Ishikawa (cell line): ENCODE measurements at regions not wholly inside any gene's neighbourhood (a gene's known extent, or its start where the extent isn't known, plus 50 kb on each side); places are given as distances from the start of the nearest gene placed in this dataset.

Source experiments
- CEBPB ChIP-seq: IDR thresholded peaks from 2 replicates; pipeline ENCODE4 v1.6.1; 2012
- CREB1 ChIP-seq: IDR thresholded peaks from 2 replicates; pipeline ENCODE4 v1.6.1; 2012; ENCODE audit warnings: low read depth
- EGR1 ChIP-seq: IDR thresholded peaks from 2 replicates; pipeline ENCODE4 v1.6.1; 2012
- EP300 ChIP-seq: IDR thresholded peaks from 2 replicates; pipeline ENCODE4 v1.6.1; 2012; ENCODE audit warnings: borderline replicate concordance
- FOXM1 ChIP-seq: IDR thresholded peaks from 2 replicates; pipeline ENCODE4 v1.6.1; 2012; ENCODE audit warnings: low read depth, borderline replicate concordance
- MAX ChIP-seq: IDR thresholded peaks from 2 replicates; pipeline ENCODE4 v1.6.1; 2012
- NFIC ChIP-seq: IDR thresholded peaks from 2 replicates; pipeline ENCODE4 v1.6.1; 2012
- RAD21 ChIP-seq: IDR thresholded peaks from 2 replicates; pipeline ENCODE4 v1.6.1; 2012; ENCODE audit warnings: low read depth
- REST ChIP-seq: IDR thresholded peaks from 2 replicates; pipeline ENCODE4 v1.6.1; 2012; ENCODE audit warnings: low read depth, mild to moderate bottlenecking
- TAF1 ChIP-seq: IDR thresholded peaks from 2 replicates; pipeline ENCODE4 v1.6.1; 2012; ENCODE audit warnings: low read depth, mild to moderate bottlenecking
- TCF12 ChIP-seq: IDR thresholded peaks from 2 replicates; pipeline ENCODE4 v1.6.1; 2012; ENCODE audit warnings: low read depth
- TEAD4 ChIP-seq: IDR thresholded peaks from 2 replicates; pipeline ENCODE4 v1.6.1; 2012
- YY1 ChIP-seq: IDR thresholded peaks from 2 replicates; pipeline ENCODE4 v1.6.1; 2012; ENCODE audit warnings: low read depth
- ZBTB7A ChIP-seq: IDR thresholded peaks from 2 replicates; pipeline ENCODE4 v1.6.1; 2012; ENCODE audit warnings: low read depth

- TF ChIP-seq YY1 = no peak
- TF ChIP-seq RAD21 = no peak
- no peak for TF ChIP-seq CEBPB
- no peak for TF ChIP-seq MAX
- TF ChIP-seq TAF1 = no peak
- no peak for TF ChIP-seq TCF12
- no peak for TF ChIP-seq TEAD4
- no peak for TF ChIP-seq FOXM1
- TF ChIP-seq EGR1 = no peak
- TF ChIP-seq ZBTB7A = no peak
- no peak for TF ChIP-seq EP300
- no peak for TF ChIP-seq REST
- no peak for TF ChIP-seq NFIC
- TF ChIP-seq CREB1 = no peak
These were observed 309.4 kb downstream of the ANTXR2 start for GRCh38 chr4:79763486-79764075.
